ENCODE measurements at regions not wholly inside any gene's neighbourhood (a gene's known extent, or its start where the extent isn't known, plus 50 kb on each side); places are given as distances from the start of the nearest gene placed in this dataset.

- TF ChIP-seq LEF1 (IDR thresholded peaks at IDR 0.05; ENCODE audit: borderline replicate concordance) (no peak), ELF4 (IDR thresholded peaks at IDR 0.05) (no peak), ZNF384 (IDR thresholded peaks at IDR 0.05) (no peak)
These were observed 150.4 kb downstream of the MRPL14 start for GRCh38 chr6:43976706-43977403.
